ENCODE measurements at regions not wholly inside any gene's neighbourhood (a gene's known extent, or its start where the extent isn't known, plus 50 kb on each side); places are given as distances from the start of the nearest gene placed in this dataset.
"Not testable (repeated sequence)": the region's sequence is repeated elsewhere in the genome, so short reads cannot be mapped to it uniquely, and the experiment has no call there.

- TF ChIP-seq, protein P1, sequence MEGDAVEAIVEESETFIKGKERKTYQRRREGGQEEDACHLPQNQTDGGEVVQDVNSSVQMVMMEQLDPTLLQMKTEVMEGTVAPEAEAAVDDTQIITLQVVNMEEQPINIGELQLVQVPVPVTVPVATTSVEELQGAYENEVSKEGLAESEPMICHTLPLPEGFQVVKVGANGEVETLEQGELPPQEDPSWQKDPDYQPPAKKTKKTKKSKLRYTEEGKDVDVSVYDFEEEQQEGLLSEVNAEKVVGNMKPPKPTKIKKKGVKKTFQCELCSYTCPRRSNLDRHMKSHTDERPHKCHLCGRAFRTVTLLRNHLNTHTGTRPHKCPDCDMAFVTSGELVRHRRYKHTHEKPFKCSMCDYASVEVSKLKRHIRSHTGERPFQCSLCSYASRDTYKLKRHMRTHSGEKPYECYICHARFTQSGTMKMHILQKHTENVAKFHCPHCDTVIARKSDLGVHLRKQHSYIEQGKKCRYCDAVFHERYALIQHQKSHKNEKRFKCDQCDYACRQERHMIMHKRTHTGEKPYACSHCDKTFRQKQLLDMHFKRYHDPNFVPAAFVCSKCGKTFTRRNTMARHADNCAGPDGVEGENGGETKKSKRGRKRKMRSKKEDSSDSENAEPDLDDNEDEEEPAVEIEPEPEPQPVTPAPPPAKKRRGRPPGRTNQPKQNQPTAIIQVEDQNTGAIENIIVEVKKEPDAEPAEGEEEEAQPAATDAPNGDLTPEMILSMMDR (IDR thresholded peaks at IDR 0.05 in 2 of 3, conservative IDR thresholded peaks at IDR 0.05 in 1 of 3; ENCODE audit: borderline replicate concordance in 1 of 3, insufficient read depth in 1 of 3, low read depth in 2 of 3, low read length in 2 of 3): peak in 1 of 3 experiments; percentile 33; a peak in 1 of 6 replicates
- TF ChIP-seq, protein P2, sequence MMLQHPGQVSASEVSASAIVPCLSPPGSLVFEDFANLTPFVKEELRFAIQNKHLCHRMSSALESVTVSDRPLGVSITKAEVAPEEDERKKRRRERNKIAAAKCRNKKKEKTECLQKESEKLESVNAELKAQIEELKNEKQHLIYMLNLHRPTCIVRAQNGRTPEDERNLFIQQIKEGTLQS (IDR thresholded peaks at IDR 0.05): not testable (repeated sequence)
- not testable (repeated sequence) for TF ChIP-seq SRF (IDR thresholded peaks at IDR 0.05; ENCODE audit: low read depth); CBX3 (IDR thresholded peaks at IDR 0.05; ENCODE audit: low read depth); POLR2A (IDR thresholded peaks at IDR 0.05; ENCODE audit: borderline replicate concordance, extremely low read depth, insufficient read depth, insufficient read length); MAX (IDR thresholded peaks at IDR 0.05); ZNF274 (IDR thresholded peaks at IDR 0.05; ENCODE audit: low read depth, low read length); CEBPB (IDR thresholded peaks at IDR 0.05; ENCODE audit: low read depth); EZH2 (IDR thresholded peaks at IDR 0.05); YY1 (IDR thresholded peaks at IDR 0.05; ENCODE audit: extremely low read depth, insufficient replicate concordance, low read depth, low read length); ZFX (IDR thresholded peaks at IDR 0.05)
Measured at GRCh38 chr3:157581956-157582636, 78.9 kb upstream of the VEPH1 start.
